ENCODE measurements at regions not wholly inside any gene's neighbourhood (a gene's known extent, or its start where the extent isn't known, plus 50 kb on each side); places are given as distances from the start of the nearest gene placed in this dataset.
"Not testable (repeated sequence)": the region's sequence is repeated elsewhere in the genome, so short reads cannot be mapped to it uniquely, and the experiment has no call there.

DNA sequence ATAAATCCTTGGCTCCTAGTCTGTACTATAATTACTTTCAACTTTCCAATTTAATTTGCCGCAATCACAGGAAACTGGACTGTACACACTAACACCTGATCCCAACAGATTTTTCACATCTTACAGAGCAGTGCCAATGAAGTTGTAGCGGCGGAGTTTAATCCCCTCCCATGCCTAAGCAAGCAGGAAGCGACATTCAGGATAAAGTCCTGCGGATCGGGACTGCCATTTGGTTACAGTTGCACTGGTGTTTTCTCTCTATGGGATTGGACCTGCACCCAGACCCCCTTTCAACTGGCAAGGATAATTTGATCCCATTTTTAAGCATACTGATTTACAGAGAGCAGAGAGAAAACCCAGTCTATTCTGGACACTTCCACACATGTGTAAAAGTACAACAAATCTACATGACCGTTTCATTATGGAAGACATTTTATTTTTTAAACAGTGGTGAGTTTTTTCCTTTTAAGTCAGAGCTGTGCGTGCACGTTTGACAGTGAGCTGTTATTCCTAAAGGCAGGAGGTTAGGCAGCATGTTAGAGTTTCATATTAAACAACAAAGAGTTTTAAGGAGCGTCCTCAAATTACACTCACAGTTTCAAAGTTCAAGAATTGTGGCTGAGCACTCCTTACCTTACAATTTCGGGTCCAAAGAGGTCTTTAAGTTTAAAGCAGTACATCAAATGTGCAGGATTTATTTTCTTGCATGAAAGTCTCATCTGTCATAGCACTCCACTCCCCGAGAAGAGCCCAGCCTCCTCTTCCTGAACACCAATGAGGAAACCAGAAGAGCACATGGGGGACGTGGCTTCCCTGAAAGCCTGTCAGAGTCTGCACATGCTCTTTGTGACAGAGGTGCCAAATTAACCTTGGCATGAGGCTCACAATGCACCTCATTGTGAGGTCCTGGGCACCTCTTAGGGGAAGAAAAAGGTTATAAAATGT, 141.6 kb upstream of the RFC3 start:
- no peak for DNase-seq

- no peak for DNase-seq
These were observed 140.7 kb upstream of the RFC3 start for GRCh38 chr13:33677215-33677614.

GRCh38 chr13:33678084-33678483, 139.9 kb upstream of the RFC3 start:
- no peak for DNase-seq

GRCh38 chr13:33678906-33679657, 138.9 kb upstream of the RFC3 start:
- peak; percentile 55 to 68 for DNase-seq

- no peak for DNase-seq
These were observed 138.3 kb upstream of the RFC3 start for GRCh38 chr13:33679658-33680012.

GRCh38 chr13:33682020-33682564, 135.9 kb upstream of the RFC3 start:
- no peak for DNase-seq

DNA sequence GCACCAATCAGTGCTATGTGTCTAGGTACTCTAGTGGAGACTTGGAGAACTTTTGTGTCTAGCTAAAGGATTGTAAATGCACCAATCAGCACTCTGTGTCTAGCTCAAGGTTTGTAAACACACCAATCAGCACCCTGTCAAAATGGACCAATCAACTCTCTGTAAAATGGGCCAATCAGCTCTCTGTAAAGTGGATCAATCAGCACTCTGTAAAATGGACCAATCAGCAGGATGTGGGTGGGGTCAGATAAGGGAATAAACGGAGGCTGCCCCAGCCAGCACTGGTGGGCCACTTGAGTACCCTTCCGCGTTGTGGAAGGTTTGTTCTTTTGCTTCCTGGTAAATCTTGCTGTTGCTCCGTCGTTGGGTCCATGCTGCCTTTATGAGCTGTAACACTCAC, 135.3 kb upstream of the RFC3 start:
- DNase-seq: not testable (repeated sequence)

DNA sequence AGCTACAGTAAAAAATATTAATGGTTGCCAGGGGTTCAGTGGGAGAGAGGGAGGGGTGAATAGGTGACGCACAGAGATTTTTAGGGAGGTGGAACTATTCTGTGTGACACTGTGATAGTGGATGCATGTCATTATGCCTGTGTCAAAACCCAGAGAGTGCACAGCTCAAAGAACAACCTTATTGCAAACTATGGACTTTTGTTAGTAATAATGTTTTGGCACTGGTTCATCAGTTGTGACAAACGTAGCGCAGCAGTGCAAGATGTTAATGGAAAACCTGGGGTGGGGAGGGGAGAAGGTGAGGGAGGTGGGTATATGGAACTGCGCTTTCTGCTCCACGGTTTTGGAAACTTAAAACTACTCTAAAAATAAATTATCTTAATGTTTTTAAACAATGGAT, 134.6 kb upstream of the RFC3 start:
- no peak for DNase-seq

GRCh38 chr13:33684874-33685273, 133.1 kb upstream of the RFC3 start:
- DNase-seq: no peak

DNA sequence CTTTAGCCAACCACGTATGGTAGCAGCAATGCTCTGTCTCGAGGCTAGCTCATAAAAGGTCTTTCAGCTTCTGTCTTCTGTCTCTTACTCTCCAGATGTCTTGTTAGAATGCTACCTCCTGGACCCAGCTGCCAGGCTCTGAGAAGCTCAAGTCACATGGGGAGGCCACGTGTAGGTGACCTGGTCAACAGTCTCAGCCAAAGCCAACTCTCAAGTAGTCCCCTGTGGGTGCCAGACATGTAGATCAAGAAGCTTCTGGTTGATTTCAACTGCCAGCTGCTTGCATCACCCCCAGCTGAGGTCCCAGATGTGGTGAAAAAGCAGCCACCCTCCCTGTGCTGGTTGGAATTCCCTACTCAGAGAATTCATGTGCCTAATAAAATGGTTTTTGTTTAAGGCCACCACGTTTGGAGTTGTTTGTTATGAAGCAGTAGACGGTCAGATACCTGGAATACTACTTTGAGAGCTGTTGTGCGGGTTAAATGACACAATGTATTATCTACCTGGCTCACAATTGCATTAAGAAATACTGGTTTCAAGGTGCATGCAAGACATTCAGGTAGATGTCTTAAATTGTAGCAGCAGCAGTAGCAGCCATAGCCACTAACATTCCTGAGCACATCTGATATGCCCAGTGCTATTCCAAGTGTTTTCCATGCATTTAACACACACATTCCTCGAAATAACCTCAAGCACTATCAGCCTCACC, 131.0 kb upstream of the RFC3 start:
- DNase-seq: no peak

- no peak for DNase-seq
These were observed 127.6 kb upstream of the RFC3 start for GRCh38 chr13:33690354-33690753.

- DNase-seq: no peak
These were observed 126.0 kb upstream of the RFC3 start for GRCh38 chr13:33691980-33692379.

- DNase-seq: no peak
These were observed 125.4 kb upstream of the RFC3 start for GRCh38 chr13:33692531-33692930.

GRCh38 chr13:33694546-33694945, 123.4 kb upstream of the RFC3 start:
- no peak for DNase-seq

- DNase-seq: no peak
These were observed 121.4 kb upstream of the RFC3 start for GRCh38 chr13:33696530-33696929.

GRCh38 chr13:33697926-33698325, 120.0 kb upstream of the RFC3 start:
- DNase-seq: no peak

DNA sequence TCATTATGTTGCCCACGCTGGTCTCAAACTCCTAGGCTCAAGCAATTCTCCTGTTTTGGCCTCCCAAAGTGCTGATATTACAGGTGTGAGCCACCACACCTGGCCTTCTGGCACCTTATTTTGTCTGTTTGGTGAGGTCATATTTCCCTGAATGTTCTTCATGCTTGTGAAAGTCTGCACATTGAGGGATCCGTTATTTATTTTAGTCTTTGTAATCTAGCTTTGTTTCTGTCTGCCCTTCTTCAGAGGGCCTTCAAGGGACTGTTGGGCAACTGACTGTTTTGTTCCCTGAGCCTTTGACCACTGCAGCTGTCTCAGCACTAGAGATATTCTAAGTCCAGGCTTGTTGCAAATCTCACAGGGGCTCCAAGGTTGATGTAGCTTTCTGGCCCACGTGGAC, 110.5 kb upstream of the RFC3 start:
- no peak for DNase-seq

GRCh38 chr13:33710924-33711323, 107.0 kb upstream of the RFC3 start:
- no peak for DNase-seq

DNA sequence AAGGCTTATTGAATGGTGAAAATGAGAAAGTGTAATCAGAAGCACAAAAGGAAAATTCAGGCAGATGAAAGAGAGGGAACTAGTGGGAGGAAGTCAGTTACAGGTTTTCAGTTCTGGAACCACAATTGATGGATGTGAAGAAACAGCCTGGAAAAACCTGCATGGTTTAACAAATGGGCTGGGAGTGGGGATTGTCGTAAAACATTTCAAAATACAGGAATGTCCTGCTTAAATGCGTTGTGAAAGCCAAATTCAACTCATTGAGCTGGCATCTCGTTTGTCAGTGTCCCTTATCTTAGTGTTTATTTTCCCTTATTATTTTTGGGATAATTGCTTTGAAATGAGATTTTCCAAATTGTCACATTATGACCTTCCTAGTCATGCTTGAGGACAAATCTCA, 106.5 kb upstream of the RFC3 start:
- no peak for DNase-seq

DNA sequence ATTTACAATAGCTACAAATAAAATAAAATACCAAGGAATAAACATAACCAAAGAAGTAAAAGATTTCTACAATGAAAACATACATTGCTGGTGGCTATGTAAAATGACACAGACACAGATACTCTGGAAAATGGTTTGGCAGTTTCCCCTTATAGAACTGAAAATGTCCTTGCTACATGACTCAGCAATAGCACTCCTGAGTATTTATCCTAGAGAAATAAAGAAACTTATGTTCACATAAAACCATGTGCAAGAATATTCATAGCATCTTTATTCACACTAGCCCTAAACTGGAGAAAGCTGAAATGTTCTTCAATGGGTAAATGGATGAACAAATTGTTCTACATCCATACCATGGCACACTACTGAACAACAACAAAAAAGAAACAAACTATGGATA, 100.2 kb upstream of the RFC3 start:
- DNase-seq: no peak

- no peak for DNase-seq
These were observed 96.2 kb upstream of the RFC3 start for GRCh38 chr13:33721724-33722123.

DNA sequence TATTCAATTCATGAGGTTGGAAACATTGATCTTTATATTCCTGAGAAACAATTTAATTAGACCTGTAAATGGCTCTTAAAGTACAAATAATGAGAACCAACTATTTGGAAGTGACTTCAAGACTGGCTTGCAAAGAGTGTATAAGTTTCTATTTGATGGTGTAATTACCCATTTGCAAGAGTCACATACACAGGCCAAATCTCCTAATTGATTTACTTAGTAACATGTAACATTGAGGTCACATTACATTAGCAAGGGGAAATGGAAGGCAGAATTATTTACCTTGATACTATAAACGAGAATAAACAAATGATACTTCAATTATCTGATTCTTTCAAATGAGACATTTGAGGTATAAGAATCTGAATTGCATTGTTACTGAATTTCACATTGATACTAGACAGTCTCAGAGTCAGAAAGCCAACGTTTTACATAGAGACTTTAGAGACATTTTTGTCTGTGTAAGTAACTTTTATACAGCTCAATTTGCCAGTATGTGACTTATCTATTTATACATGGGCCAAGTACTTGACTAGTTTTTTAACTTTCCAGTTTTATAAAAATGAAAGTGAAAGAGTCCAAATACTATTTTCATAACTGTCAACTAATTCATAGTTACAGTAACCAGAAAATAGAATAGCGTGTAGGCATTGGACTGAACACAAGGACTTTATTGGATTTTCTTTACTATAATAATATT, 95.6 kb upstream of the RFC3 start:
- no peak for DNase-seq

DNA sequence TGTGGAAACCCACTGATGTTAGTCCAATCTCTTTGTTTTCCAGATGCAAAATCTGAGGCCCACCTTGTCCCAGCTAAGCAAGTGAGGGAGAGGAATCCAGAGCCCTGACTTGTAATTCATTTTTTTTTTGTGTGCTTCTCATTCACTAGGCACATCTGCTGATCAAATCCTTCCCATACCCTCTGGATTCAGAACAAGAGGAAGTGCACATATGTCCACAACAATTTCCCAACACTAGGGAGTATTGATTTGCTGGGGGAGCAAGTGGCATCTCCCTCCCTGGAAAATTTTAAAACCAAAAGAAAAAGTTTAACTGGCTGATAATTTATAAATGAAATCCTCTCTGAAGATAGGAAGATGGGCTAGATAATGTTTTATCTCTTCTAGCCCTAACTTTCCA, 94.6 kb upstream of the RFC3 start:
- DNase-seq: no peak
